Stimulated activated CD4-positive, alpha-beta T cell treated with anti-CD3 and anti-CD28 coated beads, Interleukin-1b, Interleukin-23, amount 100 ng/mL, for 4 hours (primary cell): ENCODE measurements at regions not wholly inside any gene's neighbourhood (a gene's known extent, or its start where the extent isn't known, plus 50 kb on each side); places are given as distances from the start of the nearest gene placed in this dataset.
"Not testable (repeated sequence)": the region's sequence is repeated elsewhere in the genome, so short reads cannot be mapped to it uniquely, and the experiment has no call there.

Experiments used
- DNase-seq, 2 donors: peaks; one replicate each; pipeline ENCODE4 v3.0.0-alpha.2; 2020; ENCODE audit warnings: low read depth in 2 of 2

DNA sequence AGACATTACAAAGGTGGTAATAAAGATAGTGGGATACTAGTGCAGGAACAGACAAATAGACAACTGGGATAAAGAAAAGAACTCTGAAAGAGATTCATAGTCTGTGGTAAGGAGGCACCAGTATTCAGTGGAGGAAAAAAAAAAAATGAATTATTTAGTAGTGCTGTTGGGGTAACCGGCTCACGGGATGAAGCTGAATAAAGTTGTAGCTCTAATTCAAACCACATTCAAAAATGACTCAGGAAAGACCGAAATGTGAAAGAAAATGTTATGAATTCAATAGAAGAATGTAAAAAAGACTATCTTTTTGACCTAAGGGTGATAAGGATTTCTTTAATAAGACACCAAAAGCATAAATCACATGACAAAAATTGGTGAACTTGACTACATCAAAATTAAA is 83.1 kb upstream of the HABP2 start:
- no peak for DNase-seq

DNA sequence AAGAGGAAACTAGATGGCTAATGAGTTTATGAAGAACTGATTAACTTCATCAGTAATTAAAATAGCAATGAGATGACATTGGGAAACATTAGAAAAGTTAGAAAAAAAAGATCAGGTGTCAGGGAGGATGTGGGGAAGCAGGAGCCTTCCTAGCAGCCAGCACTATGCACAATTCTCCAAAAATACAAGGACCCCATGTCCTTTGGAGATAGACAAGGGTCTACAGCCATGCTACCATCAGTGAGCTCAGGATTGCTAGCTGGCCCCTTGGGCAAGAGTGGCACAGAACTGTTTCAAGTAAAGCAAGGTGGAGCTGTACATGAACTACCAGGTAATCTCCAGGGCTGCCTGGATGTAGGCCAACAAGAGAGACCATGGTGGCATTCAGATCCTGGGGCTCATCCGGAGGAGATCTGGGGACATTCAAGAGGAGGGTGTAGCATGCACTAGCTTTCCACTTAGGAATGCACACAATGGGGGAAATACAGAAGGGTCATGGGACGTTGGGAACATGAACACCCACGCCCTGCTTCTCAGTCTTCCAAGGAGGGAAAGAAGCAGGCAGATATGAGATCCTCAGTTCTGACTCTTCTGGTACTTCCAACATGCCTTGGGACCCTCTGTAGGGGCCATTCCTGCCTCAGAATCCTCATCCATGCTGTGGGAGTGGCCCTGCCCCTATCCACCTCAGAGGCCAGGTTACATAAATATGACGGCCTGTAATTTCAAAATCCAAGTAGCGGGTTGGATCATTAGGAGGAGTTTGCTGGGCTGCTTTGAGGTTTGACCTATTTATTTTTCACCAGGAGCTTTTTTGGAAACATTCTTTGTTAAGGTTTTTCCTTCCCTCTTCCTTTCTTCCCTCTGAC is 82.2 kb upstream of the HABP2 start:
- no peak for DNase-seq

DNA sequence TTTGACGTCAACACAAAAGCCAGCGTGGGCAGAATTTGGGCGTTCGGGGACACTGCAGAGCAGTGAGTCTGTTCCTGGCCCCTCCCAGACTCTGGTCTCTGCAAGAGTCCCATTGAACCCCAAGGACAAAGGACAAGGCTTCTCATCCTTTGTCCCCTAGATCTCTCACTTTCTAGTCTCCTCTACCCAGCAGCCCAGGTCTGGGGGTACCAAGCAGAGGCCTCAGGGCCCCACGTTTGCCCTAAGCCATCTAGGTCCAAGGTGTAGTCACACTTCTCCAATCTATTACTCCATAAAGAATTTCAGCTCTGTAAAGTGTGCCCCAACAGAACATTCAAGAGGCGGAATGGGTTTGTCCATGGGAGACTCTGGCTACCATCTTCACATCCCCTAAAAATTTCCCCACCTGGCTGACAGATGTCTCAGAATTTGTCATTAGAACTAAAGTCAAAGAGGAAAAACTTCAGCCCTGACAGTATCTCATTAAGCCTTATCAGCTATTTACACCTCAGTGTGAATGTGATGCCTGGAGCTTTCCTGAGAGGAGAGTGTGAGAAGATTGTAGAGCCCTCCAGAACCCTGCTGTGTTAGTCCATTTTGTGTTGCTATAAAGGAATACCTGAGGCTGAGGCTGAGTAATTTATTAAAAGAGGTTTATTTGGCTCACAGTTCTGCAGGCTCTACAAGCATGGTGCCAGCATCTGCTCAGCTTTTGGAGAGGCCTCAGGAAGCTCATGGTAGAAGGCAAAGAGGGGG is 81.4 kb upstream of the HABP2 start:
- no peak for DNase-seq

DNA sequence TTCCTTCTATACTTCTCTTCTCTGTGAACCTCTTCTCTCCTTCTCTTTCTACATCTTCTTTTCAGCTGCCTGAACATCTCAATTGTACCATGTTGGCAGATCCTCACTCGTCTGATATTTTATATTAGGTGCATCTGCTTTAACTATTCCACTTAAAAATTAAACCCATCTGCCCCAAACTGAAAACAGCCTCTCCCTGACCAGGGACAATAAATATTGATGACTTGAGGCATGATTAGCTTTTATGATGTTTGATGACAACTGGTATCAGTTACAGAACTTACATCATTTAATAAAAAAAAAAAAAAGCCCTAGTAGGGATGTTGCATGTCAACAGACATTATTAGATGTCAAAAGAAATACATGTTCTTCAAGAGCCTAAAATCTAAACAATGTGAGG is 79.8 kb upstream of the HABP2 start:
- no peak for DNase-seq

DNA sequence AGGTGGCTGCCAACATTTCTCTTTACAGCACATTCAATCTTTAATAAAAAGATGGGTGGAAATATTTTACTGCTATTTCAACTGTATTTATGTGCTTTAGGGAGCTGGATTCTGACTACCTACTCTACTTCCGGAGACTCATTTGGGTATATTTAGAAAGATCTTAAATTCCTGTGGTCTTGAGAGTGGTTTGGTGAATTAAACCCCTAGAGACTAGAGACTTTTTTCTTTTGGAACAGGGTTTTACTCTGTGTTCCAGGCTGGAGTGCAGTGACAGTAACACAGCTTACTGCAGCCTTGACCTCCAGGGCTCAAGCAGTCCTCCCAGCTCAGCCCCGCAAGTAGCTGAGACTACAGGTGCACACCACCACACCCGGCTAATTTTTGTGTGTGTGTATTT is 79.0 kb upstream of the HABP2 start:
- no peak for DNase-seq

DNA sequence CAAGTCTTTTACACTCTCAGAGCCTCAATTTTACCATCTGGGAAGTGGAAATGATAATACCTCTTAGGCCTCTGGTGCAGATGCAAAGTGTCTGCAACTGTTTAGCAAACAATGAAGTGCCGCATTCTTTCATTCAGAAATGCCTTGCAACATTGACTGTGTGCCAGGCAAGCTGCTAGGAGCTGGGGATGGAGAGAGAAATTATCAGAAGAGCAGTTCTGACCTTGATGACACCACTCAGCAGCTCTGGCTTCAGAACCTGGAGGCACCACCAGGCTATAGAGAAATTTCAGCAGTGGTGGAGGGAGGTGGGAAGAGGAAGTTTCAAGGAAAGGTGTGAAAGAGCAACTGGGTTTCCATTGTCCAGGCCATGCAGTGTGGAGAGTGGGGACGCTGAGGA is 78.1 kb upstream of the HABP2 start:
- DNase-seq, result no peak

DNA sequence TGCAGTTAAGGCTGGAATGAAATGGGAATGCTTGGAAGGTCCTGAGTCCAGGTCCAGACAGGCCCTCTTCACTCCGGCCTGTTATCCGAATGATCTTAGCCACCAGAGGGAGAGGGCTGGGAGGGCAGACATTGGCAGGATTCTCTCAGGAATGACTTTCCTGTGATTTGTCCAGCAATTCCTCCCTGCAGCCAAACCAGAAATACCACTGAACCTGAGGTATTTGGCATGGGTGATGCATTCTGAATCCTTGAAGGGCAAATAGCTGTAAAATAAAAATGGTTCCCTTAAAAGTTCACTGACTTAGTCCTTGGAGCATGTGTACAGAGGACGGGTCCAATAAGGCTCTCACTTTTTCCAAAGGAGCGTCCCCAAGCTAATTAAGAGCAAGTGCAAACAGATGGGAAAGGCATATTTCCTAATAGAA is 77.5 kb upstream of the HABP2 start:
- no peak for DNase-seq

DNA sequence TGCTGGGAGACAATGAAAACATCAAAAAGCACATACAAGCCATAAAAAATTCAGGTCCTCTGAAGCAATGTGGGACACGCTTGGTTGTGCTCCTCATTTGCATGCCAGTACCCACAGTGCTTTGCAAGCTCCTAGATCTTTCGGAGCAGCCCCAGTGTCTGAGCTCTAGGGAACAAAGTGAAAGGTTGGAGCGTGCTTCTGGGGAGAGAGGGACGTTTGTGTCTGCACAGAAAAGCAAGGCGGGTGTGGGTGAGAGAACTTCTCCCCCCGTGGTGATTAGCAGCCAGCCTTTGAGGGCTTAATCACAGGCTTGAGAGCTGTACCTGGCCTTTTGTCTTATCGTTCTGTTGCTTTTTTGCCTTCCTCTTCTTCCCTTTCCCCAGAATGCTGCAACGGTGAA is 76.7 kb upstream of the HABP2 start:
- DNase-seq, result no peak

DNA sequence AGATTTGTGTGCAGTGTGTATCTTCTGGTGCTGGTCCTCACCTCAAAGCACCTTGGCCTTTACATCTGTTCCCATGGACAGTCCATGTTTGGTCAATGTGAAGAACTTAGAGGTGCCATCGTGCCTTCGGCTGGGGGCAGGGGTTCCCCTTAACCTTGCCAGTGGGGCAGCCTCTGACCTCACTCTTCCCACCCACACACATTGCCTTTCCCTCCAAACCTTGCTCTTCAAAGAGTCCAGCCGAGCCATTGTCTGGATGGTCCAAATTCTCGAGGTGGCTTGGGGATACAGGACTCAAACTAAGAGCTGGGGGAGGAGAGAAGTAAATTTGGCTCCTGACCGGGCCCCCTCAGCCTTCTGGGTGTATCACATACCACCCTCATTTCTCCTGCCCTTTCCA is 76.2 kb upstream of the HABP2 start:
- no peak for DNase-seq

DNA sequence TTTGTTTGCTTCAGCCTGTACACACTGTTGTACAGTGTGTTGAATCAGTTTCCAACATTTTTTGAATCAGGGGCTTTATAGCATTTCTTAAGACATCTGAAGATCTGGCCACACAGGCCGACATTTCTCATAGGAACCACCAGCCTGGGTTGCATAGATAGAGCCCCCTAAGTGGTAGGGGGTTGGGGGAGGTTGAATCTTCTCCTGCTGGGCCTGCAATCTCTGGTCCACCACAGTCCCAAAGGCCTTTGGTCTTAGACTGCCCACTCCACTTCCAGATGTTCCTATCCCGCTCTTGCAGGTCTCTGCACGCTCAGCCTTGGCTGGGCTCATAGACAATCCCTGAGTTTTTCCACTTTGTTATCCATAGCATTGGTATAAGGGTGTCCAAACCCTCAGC is 75.4 kb upstream of the HABP2 start:
- no peak for DNase-seq

DNA sequence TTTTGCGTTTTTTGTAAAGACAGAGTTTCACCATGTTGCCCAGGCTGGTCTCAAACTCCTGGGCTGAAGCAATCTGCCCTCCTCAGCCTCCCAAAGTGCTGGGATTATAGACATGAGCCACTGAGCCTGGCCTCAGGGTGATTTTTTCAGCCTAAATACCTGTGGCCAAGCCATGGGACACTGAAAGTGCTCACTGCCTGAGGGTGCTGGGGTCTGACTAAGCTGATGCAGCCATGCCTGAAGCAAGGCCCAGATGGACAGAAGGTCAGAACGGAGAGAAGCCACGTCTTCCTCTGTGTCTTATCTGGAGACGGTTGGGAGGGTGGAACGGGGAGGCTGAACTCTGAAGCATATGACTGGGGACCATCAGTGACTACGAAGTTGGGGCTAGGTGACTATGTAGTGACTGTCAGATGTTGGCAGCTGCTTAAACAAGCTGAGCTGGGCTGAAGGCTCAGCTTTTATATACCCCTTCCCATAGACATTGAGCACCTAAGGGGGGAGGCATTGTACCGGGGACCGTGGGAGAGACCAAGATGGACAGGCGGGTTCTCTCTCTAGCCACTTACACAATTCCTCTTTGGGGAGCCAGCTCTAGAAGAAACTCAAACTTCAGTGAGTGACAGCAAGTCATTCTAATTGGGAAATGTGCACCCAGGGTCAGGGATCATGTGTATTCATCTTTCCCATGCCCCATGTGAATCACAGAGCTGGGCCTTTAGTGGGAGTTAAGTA is 73.3 kb upstream of the HABP2 start:
- DNase-seq, result no peak

DNA sequence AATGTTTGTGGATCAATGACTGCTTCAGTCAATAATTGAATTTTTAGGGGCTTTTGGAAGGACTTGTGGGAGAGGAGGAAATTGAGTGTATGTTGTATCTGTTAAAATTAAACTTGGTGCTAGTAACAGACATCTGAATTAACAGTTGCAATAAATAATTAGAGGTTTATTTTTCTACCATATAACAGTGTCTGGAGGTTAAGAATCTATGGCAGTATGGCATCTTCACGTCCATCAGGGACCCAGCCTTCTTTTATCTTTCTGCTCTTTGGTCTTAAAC is 72.8 kb upstream of the HABP2 start:
- DNase-seq, result no peak

DNA sequence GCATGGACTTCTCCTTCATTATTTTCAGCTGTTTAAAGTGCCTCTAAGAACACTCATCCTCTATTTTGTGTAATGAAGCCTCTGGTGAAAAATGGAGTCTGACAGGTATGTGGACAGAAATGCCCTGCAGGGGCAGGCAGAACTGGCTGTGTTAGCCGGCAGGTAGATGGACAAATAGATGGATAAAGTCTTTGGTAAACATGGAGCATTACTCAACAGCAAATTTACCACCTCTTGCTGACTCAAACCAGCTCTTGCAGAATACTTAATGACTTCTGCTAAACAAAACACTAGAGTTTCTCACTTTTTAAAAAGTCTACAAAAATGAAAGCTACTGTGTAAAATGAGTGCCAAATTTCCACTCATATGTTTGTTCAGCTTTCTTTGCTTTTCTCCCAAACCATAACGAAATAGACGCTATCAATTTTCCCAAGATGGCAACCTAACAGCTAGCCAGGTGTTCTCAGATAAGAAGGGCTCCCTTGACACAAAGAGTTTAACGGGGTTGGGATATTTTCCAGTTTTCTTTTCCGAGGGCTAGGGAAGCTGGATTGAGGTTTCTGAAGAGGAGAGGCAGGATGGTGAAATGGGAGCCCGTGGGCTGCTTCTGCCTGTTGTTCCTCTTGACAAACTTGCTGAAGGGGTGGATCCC is 71.9 kb upstream of the HABP2 start:
- no peak for DNase-seq

DNA sequence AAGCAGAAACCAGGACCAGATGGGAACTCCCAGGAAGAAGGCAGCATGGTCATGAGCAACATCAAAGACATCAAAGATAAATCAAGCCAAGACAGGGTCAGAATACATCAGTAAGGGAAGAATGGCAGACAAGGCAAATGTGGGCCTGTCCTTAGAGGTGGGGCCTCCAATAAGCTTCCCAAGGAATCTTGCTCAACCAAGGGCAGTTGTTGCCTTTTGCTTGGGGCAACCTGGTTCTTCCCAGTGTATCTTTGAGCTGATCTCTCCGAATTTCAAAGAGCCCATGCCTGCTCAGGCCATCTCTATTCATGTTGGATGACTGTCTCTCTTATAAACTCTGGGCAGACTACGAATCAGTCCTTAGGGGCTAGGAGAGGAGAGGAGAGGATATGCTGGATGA is 68.4 kb upstream of the HABP2 start:
- DNase-seq, result no peak

DNA sequence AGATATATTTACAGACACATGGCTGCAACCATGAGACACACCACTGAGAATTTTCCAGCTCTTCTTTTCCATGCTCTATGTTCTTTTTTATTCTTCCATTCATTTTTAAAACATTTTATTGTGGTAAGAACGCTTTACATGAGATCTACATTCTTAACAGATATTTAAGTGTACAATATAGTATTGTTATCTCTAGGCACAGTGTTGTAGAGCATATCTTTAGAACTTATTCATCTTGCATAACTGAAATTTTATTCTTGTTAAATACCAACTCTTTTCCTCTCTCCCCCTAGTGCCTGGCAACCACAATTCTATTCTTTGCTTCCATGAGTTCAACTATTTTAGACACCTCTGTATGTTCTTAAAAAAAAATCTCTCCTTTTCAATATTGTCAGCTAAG is 67.1 kb upstream of the HABP2 start:
- DNase-seq, result no peak

DNA sequence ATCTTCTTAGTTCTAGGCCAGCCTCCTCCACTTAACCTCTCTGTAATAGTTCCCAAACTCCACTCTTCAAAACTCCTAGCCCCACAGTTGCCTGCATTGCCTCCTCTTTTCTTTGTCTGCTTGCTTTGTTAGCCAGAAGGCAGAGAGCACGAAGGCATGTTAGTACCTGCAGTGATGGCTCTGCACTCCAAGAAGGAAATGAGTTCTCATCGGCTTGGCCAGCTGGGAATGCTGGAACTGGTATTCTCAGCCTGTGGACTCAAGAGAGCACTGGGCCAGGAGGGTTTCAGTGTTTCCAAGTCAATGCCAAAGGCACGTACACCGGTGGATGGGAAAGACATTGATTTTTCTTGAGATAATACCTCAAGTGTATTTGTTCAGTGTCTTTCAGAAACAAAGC is 66.3 kb upstream of the HABP2 start:
- DNase-seq, result no peak

DNA sequence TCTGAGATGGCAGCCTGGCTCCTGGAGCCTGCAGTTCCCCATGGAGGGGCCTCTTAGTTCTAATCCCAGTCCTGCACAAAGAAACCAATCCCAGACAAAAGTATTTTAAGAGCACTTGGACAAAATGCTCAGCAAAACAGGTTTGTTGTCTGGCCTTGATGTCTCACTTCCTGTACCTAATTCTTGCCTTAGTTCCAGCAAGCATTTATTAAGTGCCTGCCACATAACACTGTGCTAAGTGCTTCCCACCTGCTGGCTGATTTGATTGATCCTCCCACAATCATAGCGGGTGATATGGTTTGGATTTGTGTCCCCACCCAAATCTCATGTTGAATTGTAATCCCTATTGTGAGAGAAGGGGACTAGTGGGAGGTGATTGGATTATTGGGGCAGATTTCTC is 65.7 kb upstream of the HABP2 start:
- no peak for DNase-seq

DNA sequence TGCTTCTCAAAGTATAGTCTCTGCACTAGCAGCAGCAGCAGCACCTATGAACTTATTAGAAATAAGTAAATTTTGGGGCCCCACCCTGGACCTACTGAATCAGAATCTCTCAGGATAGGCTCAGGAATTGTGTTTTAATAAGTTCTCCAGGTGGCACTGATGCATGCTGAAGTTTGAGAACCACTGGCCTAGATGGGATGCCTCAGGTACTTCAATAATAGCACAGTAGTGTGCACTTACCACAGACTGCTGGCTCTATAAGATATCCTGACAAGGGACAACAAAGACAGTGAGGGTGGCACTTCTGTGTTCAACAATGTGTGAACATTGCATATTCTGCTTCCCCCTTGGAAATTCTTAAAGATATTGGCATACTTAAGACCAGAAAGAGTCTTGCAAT is 64.7 kb upstream of the HABP2 start:
- no peak for DNase-seq

DNA sequence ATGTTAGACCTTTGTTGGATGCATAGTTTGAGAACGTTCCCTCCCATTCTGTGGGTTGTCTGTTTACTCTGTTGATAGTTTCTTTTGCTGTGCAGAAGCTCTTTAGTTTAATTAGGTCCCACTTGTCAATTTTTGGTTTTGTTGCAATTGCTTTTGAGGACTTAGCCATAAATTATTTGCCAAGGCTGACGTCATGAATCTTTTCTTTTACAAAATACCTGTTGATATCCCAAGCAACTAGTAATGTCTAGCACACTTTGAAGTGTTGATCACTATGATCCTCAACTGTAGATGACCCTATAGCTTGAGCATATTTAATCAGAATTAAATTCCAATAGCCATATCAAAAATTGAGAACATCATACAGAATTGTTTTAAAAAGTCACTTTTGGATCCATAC is 63.3 kb upstream of the HABP2 start:
- not testable (repeated sequence) for DNase-seq

DNA sequence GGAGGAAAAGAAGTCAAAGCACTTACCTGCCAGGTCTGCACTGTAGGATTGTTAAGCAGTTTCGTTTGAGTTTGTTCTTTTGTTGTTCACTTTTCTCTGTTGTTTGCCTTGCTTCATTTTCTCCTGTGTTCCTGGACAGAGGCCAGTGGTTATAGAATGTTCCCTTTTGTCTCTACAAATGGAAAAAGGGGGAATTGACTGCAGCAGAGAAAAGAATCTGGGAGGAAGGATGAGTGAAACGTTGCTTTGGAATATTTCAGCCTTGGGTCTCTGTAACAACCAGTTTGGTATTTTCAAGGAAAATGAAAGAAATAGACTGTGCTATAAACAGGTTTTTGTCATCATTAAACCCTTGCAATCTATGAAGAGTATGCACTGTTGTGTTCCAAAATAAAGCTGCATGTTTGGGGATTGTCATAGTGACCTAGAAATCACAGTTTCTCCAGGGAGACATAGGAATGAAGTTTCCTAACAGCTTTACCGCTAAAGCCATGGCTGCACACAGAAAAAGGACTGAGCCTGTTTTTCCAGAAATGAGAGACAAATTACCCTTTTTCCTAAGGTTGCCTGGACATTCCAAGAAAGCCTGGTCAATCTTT is 60.8 kb upstream of the HABP2 start:
- no peak for DNase-seq

DNA sequence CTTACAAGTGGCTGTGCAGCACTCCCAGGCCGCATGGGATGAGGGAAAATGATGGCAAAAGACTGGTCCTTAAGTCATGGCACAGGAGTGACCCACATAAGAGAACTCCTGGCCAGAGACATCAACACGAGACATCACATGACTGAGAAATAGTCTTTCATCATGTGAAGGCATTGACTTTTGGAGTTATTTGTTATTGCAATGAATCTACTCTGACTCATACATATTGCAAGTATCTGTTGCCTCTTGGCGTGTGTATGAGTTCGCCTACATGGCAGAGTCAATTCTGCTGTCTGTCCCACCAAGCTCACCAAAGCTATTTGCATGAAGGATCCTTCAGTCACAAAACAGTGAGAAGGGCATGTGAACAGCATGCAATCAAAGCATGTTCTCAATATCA is 59.7 kb upstream of the HABP2 start:
- no peak for DNase-seq

DNA sequence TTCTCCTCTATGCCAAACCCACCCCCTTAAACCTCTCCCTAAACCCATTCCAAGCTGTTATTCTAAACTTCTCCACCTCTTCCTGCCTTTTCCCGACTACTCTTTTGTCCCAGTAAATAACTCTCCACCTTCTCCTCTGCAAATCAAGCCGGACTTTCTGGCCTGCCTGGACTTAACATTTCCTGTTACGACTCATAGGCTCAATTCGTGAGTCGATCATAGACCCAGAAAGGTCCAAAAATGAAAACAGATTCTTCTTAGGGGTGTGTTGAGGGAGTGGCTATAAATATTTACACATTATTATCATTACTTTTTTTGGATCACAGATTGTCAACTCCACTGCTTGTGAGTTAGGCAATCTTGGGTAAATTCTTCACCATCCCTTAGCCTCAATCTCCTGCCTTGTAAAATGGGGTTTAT is 59.0 kb upstream of the HABP2 start:
- DNase-seq, result no peak
